Endothelial cell of umbilical vein (primary cell): ENCODE measurements at regions not wholly inside any gene's neighbourhood (a gene's known extent, or its start where the extent isn't known, plus 50 kb on each side); places are given as distances from the start of the nearest gene placed in this dataset.

ENCODE experiments used
- BruUV-seq: library from RNA; stranded (reverse); fragments of 400-500 nt; replicated peaks from 2 replicates; lab custom pipeline; 2021; lab: Mats Ljungman, UMichigan
- CTCF ChIA-PET: fragments of 300-600, 350-600 bp; sonication (Branson Sonifier 250); formaldehyde crosslinking; loops from one replicate; lab custom pipeline; 2021; ENCODE audit warnings: antibody characterized with exemption, inconsistent platforms; lab: Charles Lee
- POLR2A ChIA-PET: fragments of 300-600, 350-600 bp; sonication (Branson Sonifier 250); formaldehyde crosslinking; loops from one replicate; lab custom pipeline; 2021; ENCODE audit warnings: antibody characterized with exemption, inconsistent platforms; lab: Charles Lee
- DNase-seq: peaks from one replicate; pipeline ENCODE4 v3.0.0-alpha.2; 2011; ENCODE audit warnings: low read depth, low spot score
- FAIRE-seq: peaks from 2 replicates; lab custom pipeline; 2011; peaks lifted over from hg19 to GRCh38; lab: Jason Lieb, UNC
- H2AFZ ChIP-seq: 2 replicates; pipeline ENCODE4 v1.6.0; 2012; ENCODE audit warnings: low read depth, low read length, control low read depth, inconsistent platforms
- H3K27ac ChIP-seq: 2 replicates; pipeline ENCODE4 v1.5.1; 2011; ENCODE audit warnings: low read depth, mild to moderate bottlenecking, control low read depth, low read length, moderate library complexity; ENCODE audit not compliant: insufficient read depth
- H3K27me3 ChIP-seq, 2 experiments: 2 replicates each; pipeline versions ENCODE4 v1.6.0 to v1.6.1; 2011; ENCODE audit warnings: low read length in 2 of 2, mixed read lengths in 1 of 2; ENCODE audit not compliant: control insufficient read depth in 2 of 2, insufficient read depth in 2 of 2
- H3K36me3 ChIP-seq, 2 experiments: 2 replicates in 1 of 2; 3 replicates in 1 of 2; pipeline ENCODE4 v1.5.1; 2011; ENCODE audit warnings: low read length in 2 of 2, mild to moderate bottlenecking in 1 of 2, moderate library complexity in 1 of 2; ENCODE audit not compliant: control insufficient read depth in 2 of 2, insufficient read depth in 2 of 2; ENCODE audit errors: extremely low read depth in 1 of 2
- H3K4me1 ChIP-seq: 3 replicates; pipeline ENCODE4 v1.5.1; 2011; ENCODE audit warnings: mild to moderate bottlenecking, low read length; ENCODE audit not compliant: control insufficient read depth, insufficient read depth; ENCODE audit errors: extremely low read depth
- H3K4me2 ChIP-seq: 2 replicates; pipeline ENCODE4 v1.6.1; 2011; ENCODE audit warnings: low read length, control low read depth, mixed read lengths; ENCODE audit not compliant: insufficient read depth
- H3K4me3 ChIP-seq, 3 experiments: fragments of 200-600 bp in 1 of 3; sonication (generic), shearing (Covaris generic) in 1 of 3; replicated peaks in 1 of 3; 2 replicates each; pipeline ENCODE4 v1.5.1; 2011 to 2016; ENCODE audit warnings: control low read depth in 3 of 3, low read length in 3 of 3, mild to moderate bottlenecking in 2 of 3, inconsistent platforms in 1 of 3, low read depth in 1 of 3, moderate library complexity in 1 of 3; ENCODE audit not compliant: insufficient read depth in 1 of 3
- H3K79me2 ChIP-seq: 2 replicates; pipeline ENCODE4 v1.6.0; 2012; ENCODE audit warnings: low read length, inconsistent platforms; ENCODE audit not compliant: control insufficient read depth, insufficient read depth
- H3K9ac ChIP-seq: replicated peaks from 2 replicates; pipeline ENCODE3; 2011; ENCODE audit warnings: low read length, control low read depth; ENCODE audit not compliant: insufficient read depth; ENCODE audit errors: extremely low read depth
- H3K9me1 ChIP-seq: replicated peaks from 3 replicates; pipeline ENCODE4 v1.6.0; 2011; ENCODE audit warnings: mild to moderate bottlenecking, low read length; ENCODE audit not compliant: control insufficient read depth, insufficient read depth; ENCODE audit errors: extremely low read depth
- H3K9me3 ChIP-seq: replicated peaks from 2 replicates; pipeline ENCODE4 v1.5.1; 2012; ENCODE audit warnings: low read length, inconsistent platforms; ENCODE audit not compliant: control insufficient read depth, insufficient read depth
- H4K20me1 ChIP-seq: replicated peaks from 2 replicates; pipeline ENCODE3; 2011; ENCODE audit warnings: mild to moderate bottlenecking, low read length; ENCODE audit not compliant: control insufficient read depth, insufficient read depth; ENCODE audit errors: extremely low read depth
- CTCF ChIP-seq, 2 donors: IDR thresholded peaks; 1 replicate in 1 of 2; 2 replicates in 1 of 2; pipeline ENCODE4 v1.5.1; 2011; ENCODE audit warnings: low read length in 2 of 2, mild to moderate bottlenecking in 2 of 2, moderate library complexity in 2 of 2, control low read depth in 1 of 2, inconsistent platforms in 1 of 2, low read depth in 1 of 2; ENCODE audit not compliant: insufficient read depth in 1 of 2; ENCODE audit errors: extremely low read depth in 1 of 2
- EZH2 ChIP-seq: IDR thresholded peaks from 2 replicates; pipeline ENCODE4 v1.6.1; 2012; ENCODE audit warnings: borderline replicate concordance, low read depth, mild to moderate bottlenecking, moderate library complexity, low read length, inconsistent platforms; ENCODE audit not compliant: severe bottlenecking
- FOS ChIP-seq: IDR thresholded peaks from 2 replicates; pipeline ENCODE4 v1.6.1; 2011; ENCODE audit warnings: mild to moderate bottlenecking, low read length, moderate library complexity, borderline replicate concordance; ENCODE audit not compliant: insufficient read depth
- GATA2 ChIP-seq: IDR thresholded peaks from 2 replicates; pipeline ENCODE4 v1.7.0; 2011; ENCODE audit warnings: low read depth, mild to moderate bottlenecking, moderate library complexity, mixed read lengths, low read length; ENCODE audit not compliant: insufficient read length, insufficient read depth
- JUN ChIP-seq: IDR thresholded peaks from 2 replicates; pipeline ENCODE4 v1.6.1; 2011; ENCODE audit warnings: borderline replicate concordance, low read depth; ENCODE audit not compliant: insufficient read length, insufficient read depth
- MAX ChIP-seq: IDR thresholded peaks from 2 replicates; pipeline ENCODE4 v1.6.1; 2011; ENCODE audit not compliant: insufficient read depth, insufficient read length
- MYC ChIP-seq: IDR thresholded peaks from one replicate; pipeline ENCODE4 v1.6.1; 2011; ENCODE audit warnings: mild to moderate bottlenecking, low read depth, low read length
- POLR2A ChIP-seq: IDR thresholded peaks from 2 replicates; pipeline ENCODE4 v1.6.1; 2012; ENCODE audit warnings: low read depth, mild to moderate bottlenecking, control low read depth, low read length
- POLR2AphosphoS5 ChIP-seq: IDR thresholded peaks from 2 replicates; pipeline ENCODE4 v1.6.1; 2012; ENCODE audit warnings: low read depth, mild to moderate bottlenecking, control low read depth, low read length, moderate library complexity; ENCODE audit not compliant: insufficient read depth
- dilution Hi-C: fragments of 300-500 bp; cut with MboI; formaldehyde crosslinking; loops from one replicate; pipeline ENCODE4 v1.15.0; 2019; ENCODE audit warnings: low sequenced_read_pairs; ENCODE audit not compliant: extremely low pct_ligation_motif_present
- intact Hi-C: fragments of 100-400 bp; cut with micrococcal nuclease; formaldehyde crosslinking; loops from one replicate; pipeline ENCODE4 v1.10.0; 2022

- H2AFZ ChIP-seq: no peak overlapping the region
Observed at GRCh38 chr5:6861667-6862066, 148.4 kb downstream of the TENT4A start.

GRCh38 chr5:6862306-6862705 is 149.1 kb downstream of the TENT4A start:
- Histone ChIP-seq H3K9me3 (no peaks in the 10 kb centered on the region), H3K79me2 (no peaks in the 10 kb centered on the region), H2AFZ (no peak overlapping the region), H3K36me3 (no peaks in the 10 kb centered on the region), H3K4me2 (no peak overlapping the region), H3K27ac (no peak overlapping the region), H3K9ac (no peak overlapping the region), H4K20me1 (no peaks in the 10 kb centered on the region), H3K27me3 (no peaks in the 10 kb centered on the region), H3K4me1 (no peaks in the 10 kb centered on the region), H3K9me1 (no peaks in the 10 kb centered on the region), H3K4me3 (no peak overlapping the region)
- DNase-seq (no peak), FAIRE-seq (no peak)
- POLR2A ChIA-PET: no interaction called here
- TF ChIP-seq EZH2: no peak
- no peak for TF ChIP-seq MAX
- TF ChIP-seq GATA2: no peak
- no peak for TF ChIP-seq FOS
- TF ChIP-seq POLR2A: no peak
- TF ChIP-seq CTCF (IDR thresholded peaks at IDR 0.05; ENCODE audit: extremely low read depth in 1 of 2, insufficient read depth in 1 of 2, low read depth in 1 of 2, low read length in 2 of 2): no peak
- no peak for TF ChIP-seq MYC
- no peak for TF ChIP-seq JUN
- no peak for TF ChIP-seq POLR2AphosphoS5
- CTCF ChIA-PET: no interaction called here
- intact Hi-C loops (no loop called here), dilution Hi-C loops (no loop called here)
- no TSS peak for BruUV-seq

More at GRCh38 chr5:6861667-6862066, 148.4 kb downstream of the TENT4A start:
- DNase-seq: no peak
- Histone ChIP-seq H3K4me3 (no peak overlapping the region), H3K4me1 (no peaks in the 10 kb centered on the region), H3K9ac (no peak overlapping the region), H3K27ac (no peak overlapping the region), H3K4me2 (no peak overlapping the region), H3K27me3 (no peaks in the 10 kb centered on the region), H4K20me1 (no peaks in the 10 kb centered on the region), H3K79me2 (no peaks in the 10 kb centered on the region), H3K9me3 (no peaks in the 10 kb centered on the region), H3K9me1 (no peaks in the 10 kb centered on the region), H3K36me3 (no peaks in the 10 kb centered on the region)
- FAIRE-seq: no peak
- TF ChIP-seq GATA2 (no peak), MYC (no peak)
- dilution Hi-C loops (no loop called here), intact Hi-C loops (no loop called here)
- BruUV-seq: no TSS peak
- ChIA-PET POLR2A (no interaction called here), CTCF (no interaction called here)
